ENCODE measurements at regions not wholly inside any gene's neighbourhood (a gene's known extent, or its start where the extent isn't known, plus 50 kb on each side); places are given as distances from the start of the nearest gene placed in this dataset.
"Not testable (repeated sequence)": the region's sequence is repeated elsewhere in the genome, so short reads cannot be mapped to it uniquely, and the experiment has no call there.

DNA sequence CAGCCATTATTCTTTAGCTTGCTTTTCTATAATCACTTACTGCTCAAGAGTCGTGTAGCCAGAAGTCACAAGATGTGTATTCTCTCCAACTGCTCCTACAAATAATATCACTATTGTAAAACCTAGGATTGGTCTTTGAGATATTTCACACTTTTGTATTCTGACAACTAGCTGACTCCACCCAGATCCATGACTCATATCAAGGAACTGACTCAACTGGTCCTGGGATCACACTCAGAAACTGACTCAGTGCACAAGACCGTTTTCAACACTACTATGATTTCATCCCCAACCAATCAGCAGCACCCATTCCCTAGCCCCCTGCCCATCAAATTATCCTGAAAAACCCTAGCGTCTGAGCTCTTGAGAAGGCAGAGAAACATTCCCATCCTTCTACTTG lies 56.5 kb upstream of the ORC5 start:
- DNase-seq = no peak
- H3K9me3 Mint-ChIP-seq = peaks cover 0 to 34% (median 8%) of the 10 kb centered on the region in 7 donors
- no peak for ATAC-seq (ENCODE audit: low read depth in 2 of 2)
- H3K4me1 Mint-ChIP-seq = no peaks in the 10 kb centered on the region
- no peaks in the 10 kb centered on the region for H3K36me3 ChIP-seq (ENCODE audit: control insufficient read depth, insufficient read depth, low read length)
- peaks cover 3% of the 10 kb centered on the region for H3K27me3 ChIP-seq (ENCODE audit: control insufficient read depth, insufficient read depth, low read length)
- no peaks in the 10 kb centered on the region for H3K36me3 Mint-ChIP-seq
- H3K27ac Mint-ChIP-seq = no peak overlapping the region
- H3K27me3 Mint-ChIP-seq = peaks cover 11% of the 10 kb centered on the region
- H3K4me1 ChIP-seq (ENCODE audit: control insufficient read depth, insufficient read depth, low read length, poor library complexity, severe bottlenecking) = no peaks in the 10 kb centered on the region
- H3K9me3 ChIP-seq (ENCODE audit: control insufficient read depth in 2 of 2, low read length in 2 of 2) = peaks cover 2 to 3% of the 10 kb centered on the region in 2 experiments
- H3K4me3 ChIP-seq (ENCODE audit: low read depth, low read length) = no peak overlapping the region
- H3K4me3 Mint-ChIP-seq = no peak overlapping the region
- H3K27ac ChIP-seq (ENCODE audit: insufficient read depth, low read length, poor library complexity, severe bottlenecking) = no peak overlapping the region

DNA sequence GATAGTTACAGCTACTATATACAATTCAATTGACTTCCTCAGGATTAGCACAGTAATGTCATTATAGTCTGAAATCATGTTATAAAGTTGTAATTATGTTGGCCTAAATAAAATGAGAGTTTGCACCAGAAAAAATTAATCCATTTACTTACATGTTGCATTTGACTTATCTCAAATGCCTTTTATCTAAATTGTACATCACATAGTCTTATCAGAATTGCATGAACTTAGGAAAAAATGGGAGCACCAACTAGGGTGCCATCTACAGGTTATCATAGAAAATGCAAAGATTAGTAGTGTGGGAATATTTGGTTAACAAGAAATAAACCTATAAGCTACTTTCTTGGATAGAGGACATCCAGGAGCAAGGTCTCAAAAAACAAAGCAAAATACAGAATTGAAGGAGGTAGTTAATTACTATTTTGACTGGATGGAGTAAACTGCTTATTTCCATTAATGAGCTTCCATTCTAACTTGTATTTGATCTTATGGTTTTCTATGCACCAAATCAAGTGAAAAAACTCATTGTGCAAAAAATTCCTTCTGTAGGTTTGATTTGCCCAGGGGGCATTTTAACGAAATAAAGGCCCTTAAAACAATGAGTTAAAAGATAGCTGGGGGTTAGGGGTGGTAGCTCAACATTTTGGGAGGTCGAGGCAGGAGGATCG lies 60.0 kb upstream of the ORC5 start:
- H3K4me3 ChIP-seq (ENCODE audit: low read depth, low read length) = no peak overlapping the region
- no peaks in the 10 kb centered on the region for H3K36me3 ChIP-seq (ENCODE audit: control insufficient read depth, insufficient read depth, low read length)
- no peak overlapping the region for H3K27ac Mint-ChIP-seq
- DNase-seq (no peak), ATAC-seq (ENCODE audit: low read depth in 2 of 2) (no peak)
- peaks cover 2 to 3% of the 10 kb centered on the region in 2 experiments for H3K9me3 ChIP-seq (ENCODE audit: control insufficient read depth in 2 of 2, low read length in 2 of 2)
- H3K4me3 Mint-ChIP-seq = no peak overlapping the region
- H3K27me3 Mint-ChIP-seq = peaks cover 14% of the 10 kb centered on the region
- H3K27ac ChIP-seq (ENCODE audit: insufficient read depth, low read length, poor library complexity, severe bottlenecking) = no peak overlapping the region
- H3K4me1 Mint-ChIP-seq = no peaks in the 10 kb centered on the region
- H3K27me3 ChIP-seq (ENCODE audit: control insufficient read depth, insufficient read depth, low read length) = peaks cover 2% of the 10 kb centered on the region
- no peaks in the 10 kb centered on the region for H3K36me3 Mint-ChIP-seq
- H3K9me3 Mint-ChIP-seq = peaks cover 0 to 28% (median 7%) of the 10 kb centered on the region in 7 donors
- no peaks in the 10 kb centered on the region for H3K4me1 ChIP-seq (ENCODE audit: control insufficient read depth, insufficient read depth, low read length, poor library complexity, severe bottlenecking)

DNA sequence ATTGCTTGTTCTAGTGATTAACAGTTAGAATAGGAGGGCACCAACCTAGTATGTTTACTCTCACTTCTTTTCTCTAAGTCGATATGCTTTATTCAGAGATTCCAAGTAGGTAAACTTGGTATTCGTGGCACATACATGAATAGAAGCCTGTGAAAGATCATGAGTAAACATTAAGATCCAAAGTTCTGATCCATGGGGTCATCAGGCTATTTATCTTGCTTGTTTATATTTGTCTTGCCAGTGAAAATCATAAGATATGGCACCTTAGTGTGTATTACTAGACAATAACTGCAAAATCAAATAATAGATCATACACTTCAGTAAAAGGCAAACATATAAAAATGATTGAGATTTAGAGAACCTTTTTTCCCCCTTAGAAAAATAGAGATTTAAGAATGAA lies 56.5 kb upstream of the LHFPL3 start:
- Histone ChIP-seq H3K4me3 (ENCODE audit: low read depth, low read length) (no peak overlapping the region), H3K36me3 (ENCODE audit: control insufficient read depth, insufficient read depth, low read length) (no peaks in the 10 kb centered on the region), H3K4me1 (ENCODE audit: control insufficient read depth, insufficient read depth, low read length, poor library complexity, severe bottlenecking) (no peaks in the 10 kb centered on the region), H3K27me3 (ENCODE audit: control insufficient read depth, insufficient read depth, low read length) (peaks cover 2% of the 10 kb centered on the region), H3K9me3 (ENCODE audit: control insufficient read depth in 2 of 2, low read length in 2 of 2) (peaks cover 0 to 9% of the 10 kb centered on the region in 2 experiments), H3K27ac (ENCODE audit: insufficient read depth, low read length, poor library complexity, severe bottlenecking) (no peak overlapping the region)
- Mint-ChIP-seq H3K27me3 (peaks cover 14% of the 10 kb centered on the region), H3K4me3 (no peak overlapping the region), H3K27ac (no peak overlapping the region), H3K4me1 (no peaks in the 10 kb centered on the region), H3K9me3 (peaks cover 0 to 7% (median 6%) of the 10 kb centered on the region in 7 donors), H3K36me3 (no peaks in the 10 kb centered on the region)
- no peak for DNase-seq
- no peak for ATAC-seq (ENCODE audit: low read depth in 2 of 2)

DNA sequence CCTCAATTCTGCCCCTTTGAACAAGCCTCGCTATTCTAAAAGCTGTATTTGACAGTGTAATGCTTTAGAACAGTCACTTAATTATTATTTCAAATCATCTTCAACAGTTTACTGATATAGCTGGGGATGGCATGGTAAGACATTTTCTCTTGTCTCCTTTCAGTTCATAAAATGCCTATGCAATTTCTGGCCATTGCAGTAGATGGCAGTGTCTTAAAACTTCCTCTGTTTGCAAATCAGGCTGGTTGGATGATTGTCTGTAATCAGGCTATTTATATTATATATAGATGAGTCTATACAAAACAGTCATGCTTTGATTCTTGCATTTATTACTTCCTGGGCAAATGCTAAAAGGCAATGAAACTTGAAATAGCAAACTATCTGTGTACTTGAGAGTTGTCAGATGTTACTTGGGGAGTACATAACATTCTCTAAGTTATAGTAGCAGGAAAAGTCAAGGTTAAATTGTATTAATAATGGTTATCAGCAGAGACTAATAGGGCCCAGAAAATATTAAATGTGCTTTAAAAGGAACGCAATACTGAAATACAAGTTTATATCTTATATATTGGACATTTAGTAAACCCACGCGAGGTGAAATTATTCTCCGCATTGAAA lies 55.5 kb upstream of the LHFPL3 start:
- Mint-ChIP-seq H3K27me3 (peaks cover 11% of the 10 kb centered on the region), H3K4me3 (no peak overlapping the region), H3K9me3 (peaks cover 0 to 8% (median 6%) of the 10 kb centered on the region in 7 donors), H3K27ac (no peak overlapping the region), H3K4me1 (no peaks in the 10 kb centered on the region), H3K36me3 (no peaks in the 10 kb centered on the region)
- no peaks in the 10 kb centered on the region for H3K36me3 ChIP-seq (ENCODE audit: control insufficient read depth, insufficient read depth, low read length)
- H3K4me3 ChIP-seq (ENCODE audit: low read depth, low read length) = no peak overlapping the region
- no peaks in the 10 kb centered on the region for H3K27me3 ChIP-seq (ENCODE audit: control insufficient read depth, insufficient read depth, low read length)
- ATAC-seq (ENCODE audit: low read depth in 2 of 2) = no peak
- H3K9me3 ChIP-seq (ENCODE audit: control insufficient read depth in 2 of 2, low read length in 2 of 2) = peaks cover 0 to 9% of the 10 kb centered on the region in 2 experiments
- no peaks in the 10 kb centered on the region for H3K4me1 ChIP-seq (ENCODE audit: control insufficient read depth, insufficient read depth, low read length, poor library complexity, severe bottlenecking)
- peak in 1 of 3 donors; percentile 30 for DNase-seq
- H3K27ac ChIP-seq (ENCODE audit: insufficient read depth, low read length, poor library complexity, severe bottlenecking) = no peak overlapping the region

DNA sequence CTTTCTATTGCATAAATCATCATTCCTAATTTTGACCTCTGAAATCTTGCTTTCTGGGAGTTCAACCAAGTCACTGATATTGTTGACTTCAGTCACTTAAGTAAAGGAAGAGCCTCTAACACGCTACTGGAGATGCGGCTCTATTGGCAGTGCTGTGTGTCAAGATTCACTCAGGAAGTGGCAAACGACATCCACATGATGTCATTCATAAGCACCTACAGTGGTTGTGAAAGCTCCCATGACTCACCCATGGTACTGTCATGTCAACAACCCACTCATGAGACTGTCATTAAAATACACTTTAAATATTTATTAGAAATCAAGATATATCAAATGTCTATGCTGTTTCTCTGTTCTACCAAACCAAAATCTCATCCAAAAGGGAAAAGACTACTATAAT lies 52.5 kb upstream of the LHFPL3 start:
- H3K27ac Mint-ChIP-seq = peak overlapping the region in 1 of 3 donors; percentile 32
- DNase-seq (peak in 1 of 3 donors; percentile 14), ATAC-seq (ENCODE audit: low read depth in 2 of 2) (no peak)
- Histone ChIP-seq H3K27me3 (ENCODE audit: control insufficient read depth, insufficient read depth, low read length) (no peaks in the 10 kb centered on the region), H3K27ac (ENCODE audit: insufficient read depth, low read length, poor library complexity, severe bottlenecking) (no peak overlapping the region), H3K4me1 (ENCODE audit: control insufficient read depth, insufficient read depth, low read length, poor library complexity, severe bottlenecking) (no peaks in the 10 kb centered on the region), H3K4me3 (ENCODE audit: low read depth, low read length) (no peak overlapping the region), H3K9me3 (ENCODE audit: control insufficient read depth in 2 of 2, low read length in 2 of 2) (peaks cover 0 to 9% of the 10 kb centered on the region in 2 experiments), H3K36me3 (ENCODE audit: control insufficient read depth, insufficient read depth, low read length) (no peaks in the 10 kb centered on the region)
- peaks cover 0 to 4% (median 0%) of the 10 kb centered on the region in 4 donors for H3K4me1 Mint-ChIP-seq
- peaks cover 1 to 19% (median 6%) of the 10 kb centered on the region in 7 donors for H3K9me3 Mint-ChIP-seq
- no peak overlapping the region for H3K4me3 Mint-ChIP-seq
- H3K36me3 Mint-ChIP-seq = no peaks in the 10 kb centered on the region
- peaks cover 1% of the 10 kb centered on the region for H3K27me3 Mint-ChIP-seq

DNA sequence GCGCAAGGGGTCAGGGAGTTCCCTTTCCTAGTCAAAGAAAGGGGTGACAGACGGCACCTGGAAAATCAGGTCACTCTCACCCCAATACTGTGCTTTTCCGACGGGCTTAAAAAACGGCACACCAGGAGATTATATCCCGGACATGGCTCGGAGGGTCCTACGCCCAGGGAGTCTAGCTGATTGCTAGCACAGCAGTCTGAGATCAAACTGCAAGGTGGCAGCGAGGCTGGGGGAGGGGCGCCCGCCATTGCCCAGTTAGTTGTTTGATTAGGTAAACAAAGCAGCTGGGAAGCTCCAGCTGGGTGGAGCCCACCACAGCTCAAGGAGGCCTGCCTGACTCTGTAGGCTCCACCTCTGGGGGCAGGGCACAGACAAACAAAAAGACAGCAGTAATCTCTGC lies 51.7 kb upstream of the LHFPL3 start:
- not testable (repeated sequence) for H3K4me3 ChIP-seq (ENCODE audit: low read depth, low read length); H3K27ac Mint-ChIP-seq; H3K36me3 Mint-ChIP-seq; H3K27me3 Mint-ChIP-seq; H3K27ac ChIP-seq (ENCODE audit: insufficient read depth, low read length, poor library complexity, severe bottlenecking); H3K4me1 Mint-ChIP-seq; H3K9me3 ChIP-seq (ENCODE audit: control insufficient read depth in 2 of 2, low read length in 2 of 2); H3K36me3 ChIP-seq (ENCODE audit: control insufficient read depth, insufficient read depth, low read length); H3K27me3 ChIP-seq (ENCODE audit: control insufficient read depth, insufficient read depth, low read length); H3K4me1 ChIP-seq (ENCODE audit: control insufficient read depth, insufficient read depth, low read length, poor library complexity, severe bottlenecking); DNase-seq; ATAC-seq (ENCODE audit: low read depth in 2 of 2); H3K4me3 Mint-ChIP-seq
- peaks cover 1 to 19% (median 6%) of the 10 kb centered on the region in 7 donors for H3K9me3 Mint-ChIP-seq
